Natural killer cell treated with Interleukin-12 subunit alpha and Interleukin-12 subunit beta and Interleukin-15 and Interleukin-18, amount 100 ng/mL, for 72 hours (primary cell): ENCODE measurements at regions not wholly inside any gene's neighbourhood (a gene's known extent, or its start where the extent isn't known, plus 50 kb on each side); places are given as distances from the start of the nearest gene placed in this dataset.

Experiments
- ATAC-seq, 2 donors: fragments of 150-1000 bp; cut with Tn5 transposase in 1 of 2; sonication (Bioruptor Pico), chemical (Tn5 transposase) in 1 of 2; 2 replicates each; pipeline ENCODE4 v1.10.0; 2021
- DNase-seq: peaks from one replicate; pipeline ENCODE4 v3.0.0; 2022; ENCODE audit warnings: low spot score
- H3K27ac Mint-ChIP-seq, 2 donors: 1 replicate in 1 of 2; 2 replicates in 1 of 2; pipeline ENCODE4 v1.8.0; 2022; ENCODE audit warnings: mixed read lengths in 2 of 2, mild to moderate bottlenecking in 1 of 2, moderate library complexity in 1 of 2
- H3K27me3 Mint-ChIP-seq, 2 donors: 1 replicate in 1 of 2; 2 replicates in 1 of 2; pipeline ENCODE4 v1.8.0; 2022; ENCODE audit warnings: mixed read lengths in 2 of 2
- H3K36me3 Mint-ChIP-seq: one replicate; pipeline ENCODE4 v1.8.0; 2022; ENCODE audit warnings: mixed read lengths
- H3K4me1 Mint-ChIP-seq, 2 donors: 1 replicate in 1 of 2; 2 replicates in 1 of 2; pipeline ENCODE4 v1.8.0; 2022; ENCODE audit warnings: low read depth in 2 of 2, mixed read lengths in 2 of 2, mild to moderate bottlenecking in 1 of 2
- H3K4me3 Mint-ChIP-seq: one replicate; pipeline ENCODE4 v1.8.0; 2022; ENCODE audit warnings: mixed read lengths
- H3K9me3 Mint-ChIP-seq: 2 replicates; pipeline ENCODE4 v1.8.0; 2022; ENCODE audit warnings: mixed read lengths

- H3K27ac Mint-ChIP-seq, result no peak overlapping the region
- H3K4me3 Mint-ChIP-seq, result no peak overlapping the region
- H3K4me1 Mint-ChIP-seq, result no peaks in the 10 kb centered on the region
- ATAC-seq (no peak), DNase-seq (no peak)
- no peaks in the 10 kb centered on the region for H3K36me3 Mint-ChIP-seq
- H3K9me3 Mint-ChIP-seq, result no peaks in the 10 kb centered on the region
- no peaks in the 10 kb centered on the region for H3K27me3 Mint-ChIP-seq
Measured at GRCh38 chr18:37721544-37722522, 156.2 kb upstream of the CELF4 start.

DNA sequence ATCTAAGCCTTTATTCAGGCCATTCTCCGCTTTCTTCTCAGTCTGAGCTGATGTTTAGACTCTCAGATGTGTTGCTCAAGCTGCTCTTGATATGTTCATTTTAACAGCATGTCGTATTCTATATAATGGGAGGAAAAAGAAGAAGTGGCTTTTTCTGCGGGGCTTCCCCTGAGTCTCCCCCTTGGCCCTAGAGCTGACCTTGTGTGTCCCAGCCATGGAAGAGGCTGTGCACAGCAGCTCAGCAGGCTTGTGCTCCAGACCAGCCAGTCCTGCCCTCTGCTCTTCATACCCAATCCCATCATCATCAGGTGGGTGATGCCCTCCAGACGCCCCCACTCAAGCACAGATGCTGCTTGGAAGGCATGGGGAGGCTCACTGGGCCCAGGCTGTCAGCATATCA is 155.1 kb upstream of the CELF4 start:
- ATAC-seq (no peak), DNase-seq (no peak)
- Mint-ChIP-seq H3K27ac (no peak overlapping the region), H3K36me3 (no peaks in the 10 kb centered on the region), H3K9me3 (no peaks in the 10 kb centered on the region), H3K4me3 (no peak overlapping the region), H3K4me1 (no peaks in the 10 kb centered on the region), H3K27me3 (no peaks in the 10 kb centered on the region)

DNA sequence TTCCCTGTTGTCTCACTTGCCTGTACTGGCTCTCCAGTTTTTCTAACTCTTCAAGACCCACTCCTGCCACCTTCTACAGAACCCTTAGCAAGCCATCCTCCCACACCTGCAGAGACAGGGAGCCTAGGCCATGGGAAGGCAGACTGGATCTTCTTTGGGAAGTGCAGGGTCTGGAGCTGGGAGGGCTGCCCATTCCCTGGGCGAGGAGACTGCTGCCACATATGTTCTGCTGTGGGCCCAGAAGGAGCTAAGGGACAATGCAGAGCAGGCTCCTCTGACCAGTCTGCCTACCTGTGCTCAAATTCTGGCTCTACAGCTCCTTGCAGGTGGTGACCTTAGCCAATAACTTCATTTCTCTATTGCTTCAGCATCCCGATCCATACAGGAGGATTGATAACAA is 152.1 kb upstream of the CELF4 start:
- no peaks in the 10 kb centered on the region for H3K27me3 Mint-ChIP-seq
- H3K4me3 Mint-ChIP-seq, result no peak overlapping the region
- no peaks in the 10 kb centered on the region for H3K4me1 Mint-ChIP-seq
- ATAC-seq, result no peak
- no peak for DNase-seq
- H3K27ac Mint-ChIP-seq, result no peak overlapping the region
- H3K9me3 Mint-ChIP-seq, result no peaks in the 10 kb centered on the region
- no peaks in the 10 kb centered on the region for H3K36me3 Mint-ChIP-seq

DNA sequence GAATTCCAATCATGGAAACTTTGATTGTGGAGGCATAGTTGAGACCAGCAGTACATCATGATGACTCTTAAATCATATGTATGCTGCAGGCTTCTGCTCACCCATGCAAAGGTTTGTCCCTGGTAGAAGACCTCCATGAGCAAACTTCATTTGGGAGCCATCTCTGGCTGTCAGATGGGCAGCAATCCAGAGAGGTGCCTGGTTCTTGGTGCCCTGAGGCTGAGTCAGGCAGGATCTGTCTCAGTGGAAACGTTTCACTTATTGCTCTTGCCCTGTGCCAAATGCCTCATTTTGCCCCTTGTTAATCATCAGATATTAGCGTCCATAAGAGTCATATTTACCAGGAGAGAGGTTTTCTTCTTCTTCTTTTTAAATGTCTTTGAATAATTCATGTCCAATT is 151.5 kb upstream of the CELF4 start:
- no peak for DNase-seq
- Mint-ChIP-seq H3K4me3 (no peak overlapping the region), H3K36me3 (no peaks in the 10 kb centered on the region)

DNA sequence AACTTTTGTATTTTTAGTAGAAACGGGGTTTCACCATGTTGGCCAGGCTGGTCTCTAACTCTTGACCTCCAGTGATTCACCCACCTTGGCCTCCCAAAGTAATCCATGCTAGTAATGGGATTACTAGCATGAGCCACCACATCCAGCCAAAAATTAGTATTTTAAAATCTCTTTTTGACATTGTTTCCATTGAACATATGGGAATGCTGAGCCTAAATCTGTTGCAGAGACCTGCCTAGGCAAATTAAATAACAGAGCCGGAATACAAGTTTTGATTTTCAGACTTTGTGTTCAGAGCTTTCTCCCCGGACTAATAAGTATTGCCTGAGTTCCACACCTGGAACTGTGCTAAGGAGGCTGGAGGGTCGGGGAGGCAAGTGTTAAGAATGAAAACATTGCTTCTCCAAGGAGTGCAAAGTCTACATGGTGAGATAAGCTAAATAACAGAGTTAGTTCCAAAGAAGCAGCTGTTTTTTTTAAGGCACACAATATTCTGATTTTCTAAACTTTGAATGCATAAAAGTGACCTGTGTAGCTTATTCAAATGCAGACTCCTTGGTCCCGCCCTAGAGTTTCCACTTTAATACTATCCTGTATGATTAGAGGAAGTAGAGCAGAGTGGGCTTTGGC is 150.6 kb upstream of the CELF4 start:
- Mint-ChIP-seq H3K27me3 (no peaks in the 10 kb centered on the region), H3K9me3 (no peaks in the 10 kb centered on the region), H3K36me3 (no peaks in the 10 kb centered on the region), H3K27ac (no peak overlapping the region), H3K4me1 (no peaks in the 10 kb centered on the region), H3K4me3 (no peak overlapping the region)
- DNase-seq (no peak), ATAC-seq (no peak)

More for the DNA sequence above, 151.5 kb upstream of the CELF4 start:
- Mint-ChIP-seq H3K4me1 (no peaks in the 10 kb centered on the region), H3K27ac (no peak overlapping the region), H3K27me3 (no peaks in the 10 kb centered on the region), H3K9me3 (no peaks in the 10 kb centered on the region)
- ATAC-seq, result no peak

GRCh38 chr18:37714691-37715090 is 149.1 kb upstream of the CELF4 start:
- no peaks in the 10 kb centered on the region for H3K4me1 Mint-ChIP-seq
- H3K27me3 Mint-ChIP-seq, result no peaks in the 10 kb centered on the region
- H3K4me3 Mint-ChIP-seq, result no peak overlapping the region
- H3K9me3 Mint-ChIP-seq, result no peaks in the 10 kb centered on the region
- H3K36me3 Mint-ChIP-seq, result no peaks in the 10 kb centered on the region
- no peak overlapping the region for H3K27ac Mint-ChIP-seq
- ATAC-seq (no peak), DNase-seq (no peak)

GRCh38 chr18:37712776-37713175 is 147.2 kb upstream of the CELF4 start:
- Mint-ChIP-seq H3K9me3 (no peaks in the 10 kb centered on the region), H3K27ac (no peak overlapping the region), H3K36me3 (no peaks in the 10 kb centered on the region), H3K27me3 (no peaks in the 10 kb centered on the region), H3K4me1 (no peaks in the 10 kb centered on the region), H3K4me3 (no peak overlapping the region)
- no peak for ATAC-seq
- DNase-seq, result no peak

- ATAC-seq, result no peak
- H3K27ac Mint-ChIP-seq, result no peak overlapping the region
- H3K4me1 Mint-ChIP-seq, result no peaks in the 10 kb centered on the region
- H3K4me3 Mint-ChIP-seq, result no peak overlapping the region
- H3K27me3 Mint-ChIP-seq, result no peaks in the 10 kb centered on the region
- H3K9me3 Mint-ChIP-seq, result no peaks in the 10 kb centered on the region
- DNase-seq, result no peak
- no peaks in the 10 kb centered on the region for H3K36me3 Mint-ChIP-seq
Measured at GRCh38 chr18:37711766-37712505, 146.3 kb upstream of the CELF4 start.

- Mint-ChIP-seq H3K27ac (no peak overlapping the region), H3K27me3 (no peaks in the 10 kb centered on the region), H3K4me1 (no peaks in the 10 kb centered on the region), H3K36me3 (no peaks in the 10 kb centered on the region), H3K9me3 (no peaks in the 10 kb centered on the region), H3K4me3 (no peak overlapping the region)
- no peak for DNase-seq
- no peak for ATAC-seq
Measured at GRCh38 chr18:37710726-37711125, 145.1 kb upstream of the CELF4 start.

DNA sequence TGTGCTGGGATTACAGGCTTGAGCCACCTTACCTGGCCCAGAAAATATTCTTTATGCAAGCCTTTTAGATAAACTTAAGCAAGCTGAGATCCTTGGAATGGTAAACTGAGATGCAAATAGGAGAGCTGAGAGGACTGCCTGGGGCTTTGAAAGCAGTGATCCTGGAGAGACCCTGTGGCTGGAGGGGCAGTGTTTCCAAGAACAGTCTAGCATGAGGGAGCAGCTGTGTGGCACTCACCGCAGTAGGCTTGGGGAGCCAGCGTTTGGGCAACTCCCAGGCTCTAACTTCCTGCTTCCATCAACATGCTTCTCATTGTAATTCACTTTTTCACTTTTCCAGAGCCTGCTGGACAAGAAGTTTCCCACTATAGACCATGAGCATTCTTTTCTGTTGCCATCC is 144.1 kb upstream of the CELF4 start:
- Mint-ChIP-seq H3K4me1 (no peaks in the 10 kb centered on the region), H3K27ac (no peak overlapping the region), H3K27me3 (no peaks in the 10 kb centered on the region)

GRCh38 chr18:37705016-37705415 is 139.4 kb upstream of the CELF4 start:
- DNase-seq (no peak), ATAC-seq (no peak)
- H3K4me1 Mint-ChIP-seq, result no peaks in the 10 kb centered on the region
- H3K27me3 Mint-ChIP-seq, result no peaks in the 10 kb centered on the region
- H3K4me3 Mint-ChIP-seq, result no peak overlapping the region
- no peaks in the 10 kb centered on the region for H3K36me3 Mint-ChIP-seq
- H3K9me3 Mint-ChIP-seq, result peaks cover 5% of the 10 kb centered on the region
- H3K27ac Mint-ChIP-seq, result no peak overlapping the region

More for the DNA sequence above, 144.1 kb upstream of the CELF4 start:
- no peaks in the 10 kb centered on the region for H3K36me3 Mint-ChIP-seq
- no peaks in the 10 kb centered on the region for H3K9me3 Mint-ChIP-seq
- ATAC-seq (no peak), DNase-seq (no peak)
- no peak overlapping the region for H3K4me3 Mint-ChIP-seq

GRCh38 chr18:37702841-37703240 is 137.2 kb upstream of the CELF4 start:
- no peaks in the 10 kb centered on the region for H3K36me3 Mint-ChIP-seq
- no peaks in the 10 kb centered on the region for H3K27me3 Mint-ChIP-seq
- H3K27ac Mint-ChIP-seq, result no peak overlapping the region
- DNase-seq, result no peak
- peaks cover 5% of the 10 kb centered on the region for H3K9me3 Mint-ChIP-seq
- H3K4me3 Mint-ChIP-seq, result no peak overlapping the region
- ATAC-seq, result no peak
- H3K4me1 Mint-ChIP-seq, result no peaks in the 10 kb centered on the region

- Mint-ChIP-seq H3K4me1 (no peaks in the 10 kb centered on the region), H3K36me3 (no peaks in the 10 kb centered on the region), H3K9me3 (peaks cover 9% of the 10 kb centered on the region), H3K27me3 (no peaks in the 10 kb centered on the region), H3K27ac (no peak overlapping the region), H3K4me3 (no peak overlapping the region)
- ATAC-seq (no peak), DNase-seq (no peak)
Measured at GRCh38 chr18:37701967-37702366, 136.4 kb upstream of the CELF4 start.

GRCh38 chr18:37698508-37699040 is 133.0 kb upstream of the CELF4 start:
- Mint-ChIP-seq H3K9me3 (peaks cover 8% of the 10 kb centered on the region), H3K27ac (no peak overlapping the region), H3K27me3 (no peaks in the 10 kb centered on the region), H3K36me3 (no peaks in the 10 kb centered on the region), H3K4me3 (no peak overlapping the region), H3K4me1 (no peaks in the 10 kb centered on the region)
- ATAC-seq, result no peak
- no peak for DNase-seq
